H1 (cell line): ENCODE measurements at regions not wholly inside any gene's neighbourhood (a gene's known extent, or its start where the extent isn't known, plus 50 kb on each side); places are given as distances from the start of the nearest gene placed in this dataset.

ENCODE experiments used
- CTCF ChIA-PET: fragments of 300-600 bp; sonication (Branson Sonifier 250); formaldehyde crosslinking; loops from one replicate; lab custom pipeline; 2021; ENCODE audit not compliant: partially characterized antibody; lab: Charles Lee
- POLR2A ChIA-PET: fragments of 300-600 bp; sonication (Branson Sonifier 250); formaldehyde crosslinking; loops from one replicate; lab custom pipeline; 2021; ENCODE audit warnings: inconsistent platforms; ENCODE audit not compliant: partially characterized antibody; lab: Charles Lee
- DNase-seq, 2 experiments: peaks; one replicate each; pipeline versions ENCODE4 v3.0.0 to v3.0.0-alpha.2; 2010 to 2022; ENCODE audit warnings: low spot score in 2 of 2, low read depth in 1 of 2, mixed read lengths in 1 of 2
- FAIRE-seq: peaks from 2 replicates; lab custom pipeline; 2011; peaks lifted over from hg19 to GRCh38; lab: Jason Lieb, UNC
- H2AFZ ChIP-seq: 2 replicates; pipeline ENCODE4 v1.8.1; 2012; ENCODE audit warnings: low read length, inconsistent platforms
- H2AK5ac ChIP-seq: 2 replicates; pipeline ENCODE4 v1.6.1; 2013; ENCODE audit warnings: low read depth, low read length
- H2BK120ac ChIP-seq: replicated peaks from 2 replicates; pipeline ENCODE3; 2013; ENCODE audit warnings: low read depth, low read length, inconsistent platforms
- H2BK12ac ChIP-seq: 2 replicates; pipeline ENCODE4 v1.6.1; 2013; ENCODE audit warnings: low read depth, low read length
- H2BK15ac ChIP-seq: 2 replicates; pipeline ENCODE4 v1.6.1; 2013; ENCODE audit warnings: low read length
- H2BK20ac ChIP-seq: 2 replicates; pipeline ENCODE4 v1.6.1; 2013; ENCODE audit warnings: low read length
- H2BK5ac ChIP-seq: 2 replicates; pipeline ENCODE4 v1.6.1; 2013; ENCODE audit warnings: low read depth, low read length
- H3K14ac ChIP-seq: 2 replicates; pipeline ENCODE4 v1.6.1; 2013; ENCODE audit warnings: inconsistent platforms; ENCODE audit not compliant: insufficient read length
- H3K18ac ChIP-seq: 2 replicates; pipeline ENCODE4 v1.6.1; 2013; ENCODE audit warnings: low read length; ENCODE audit errors: extremely low read depth
- H3K23ac ChIP-seq: 2 replicates; pipeline ENCODE4 v1.6.1; 2013; ENCODE audit warnings: inconsistent platforms; ENCODE audit not compliant: insufficient read length
- H3K23me2 ChIP-seq: 2 replicates; pipeline ENCODE4 v1.6.1; 2013; ENCODE audit warnings: low read depth, low read length
- H3K27ac ChIP-seq: 2 replicates; pipeline ENCODE4 v1.6.1; 2011; ENCODE audit warnings: low read depth, low read length, inconsistent platforms
- H3K27me3 ChIP-seq, 4 experiments: replicated peaks in 1 of 4; 1 replicate in 1 of 4; 2 replicates in 3 of 4; pipeline versions ENCODE4 v1.6.1 to v1.8.1; 2011 to 2013; ENCODE audit warnings: low read length in 3 of 4, mild to moderate bottlenecking in 3 of 4, inconsistent platforms in 2 of 4, mixed read lengths in 2 of 4, moderate library complexity in 1 of 4; ENCODE audit not compliant: control insufficient read depth in 3 of 4, insufficient read depth in 3 of 4; ENCODE audit errors: extremely low read depth in 1 of 4
- H3K36me3 ChIP-seq, 4 experiments: 2 replicates each; pipeline versions ENCODE4 v1.6.1 to v1.8.1; 2011 to 2013; ENCODE audit warnings: mild to moderate bottlenecking in 4 of 4, low read length in 3 of 4, moderate library complexity in 2 of 4, control low read depth in 1 of 4, inconsistent platforms in 1 of 4; ENCODE audit not compliant: insufficient read depth in 4 of 4, control insufficient read depth in 2 of 4
- H3K4ac ChIP-seq: replicated peaks from 2 replicates; pipeline ENCODE3; 2013; ENCODE audit warnings: low read length, low read depth, mixed read lengths, inconsistent platforms; ENCODE audit not compliant: insufficient read length
- H3K4me1 ChIP-seq, 4 experiments: replicated peaks in 1 of 4; 1 replicate in 1 of 4; 2 replicates in 3 of 4; pipeline versions ENCODE4 v1.6.1 to v1.8.1; 2011 to 2013; ENCODE audit warnings: low read length in 3 of 4, inconsistent platforms in 2 of 4, mixed read lengths in 1 of 4; ENCODE audit not compliant: insufficient read depth in 4 of 4, control insufficient read depth in 3 of 4
- H3K4me2 ChIP-seq, 2 experiments: 2 replicates each; pipeline versions ENCODE4 v1.6.1 to v1.8.1; 2011 to 2013; ENCODE audit warnings: low read depth in 2 of 2, low read length in 2 of 2, control low read depth in 1 of 2, inconsistent platforms in 1 of 2, mild to moderate bottlenecking in 1 of 2; ENCODE audit not compliant: insufficient read depth in 1 of 2
- H3K4me3 ChIP-seq, 4 experiments: fragments of 200-600, 300-600 bp in 1 of 4; sonication (generic), shearing (Covaris generic), sonication (Bioruptor Twin) in 1 of 4; 2 replicates each; pipeline versions ENCODE4 v1.5.1 to v1.8.1; 2011 to 2016; ENCODE audit warnings: low read length in 4 of 4, low read depth in 3 of 4, control low read depth in 2 of 4, inconsistent platforms in 2 of 4, mild to moderate bottlenecking in 2 of 4, mixed read lengths in 1 of 4, moderate library complexity in 1 of 4; ENCODE audit not compliant: insufficient read depth in 2 of 4; ENCODE audit errors: extremely low read depth in 1 of 4
- H3K56ac ChIP-seq: replicated peaks from 2 replicates; pipeline ENCODE3; 2013; ENCODE audit warnings: low read depth, mild to moderate bottlenecking, mixed read lengths, low read length, inconsistent platforms; ENCODE audit not compliant: insufficient read length
- H3K79me1 ChIP-seq: 2 replicates; pipeline ENCODE4 v1.6.1; 2013; ENCODE audit warnings: low read depth, low read length, control low read depth
- H3K79me2 ChIP-seq, 2 experiments: 2 replicates each; pipeline versions ENCODE4 v1.6.1 to v1.8.1; 2012 to 2013; ENCODE audit warnings: low read length in 2 of 2, mild to moderate bottlenecking in 2 of 2, inconsistent platforms in 1 of 2; ENCODE audit not compliant: insufficient read depth in 2 of 2, control insufficient read depth in 1 of 2
- H3K9ac ChIP-seq, 4 experiments: replicated peaks in 1 of 4; 1 replicate in 1 of 4; 2 replicates in 3 of 4; pipeline versions ENCODE4 v1.6.1 to v1.8.1; 2011 to 2013; ENCODE audit warnings: low read depth in 3 of 4, low read length in 3 of 4, control low read depth in 2 of 4, mild to moderate bottlenecking in 2 of 4, moderate library complexity in 2 of 4, inconsistent platforms in 1 of 4; ENCODE audit errors: extremely low read depth in 1 of 4
- H3K9me3 ChIP-seq, 2 experiments: 2 replicates each; pipeline versions ENCODE4 v1.6.1 to v1.8.1; 2012 to 2013; ENCODE audit warnings: mild to moderate bottlenecking in 2 of 2, moderate library complexity in 2 of 2, control low read depth in 1 of 2, inconsistent platforms in 1 of 2, low read depth in 1 of 2, low read length in 1 of 2, mixed read lengths in 1 of 2; ENCODE audit not compliant: insufficient read depth in 2 of 2
- H4K20me1 ChIP-seq, 2 experiments: replicated peaks in 1 of 2; 2 replicates each; pipeline versions ENCODE3 to v1.8.1; 2011 to 2013; ENCODE audit warnings: inconsistent platforms in 2 of 2, low read length in 2 of 2, mild to moderate bottlenecking in 1 of 2; ENCODE audit not compliant: insufficient read depth in 2 of 2, control insufficient read depth in 1 of 2
- H4K5ac ChIP-seq: 2 replicates; pipeline ENCODE4 v1.6.1; 2013; ENCODE audit warnings: low read length, low read depth, mixed read lengths, inconsistent platforms; ENCODE audit not compliant: insufficient read length
- H4K8ac ChIP-seq: 2 replicates; pipeline ENCODE4 v1.8.0; 2013; ENCODE audit warnings: mild to moderate bottlenecking, moderate library complexity, low read length, inconsistent platforms; ENCODE audit not compliant: insufficient read depth; ENCODE audit errors: extremely low read depth
- H4K91ac ChIP-seq: replicated peaks from 2 replicates; pipeline ENCODE3; 2013; ENCODE audit warnings: low read length, mixed read lengths, inconsistent platforms; ENCODE audit not compliant: insufficient read length
- EP300 ChIP-seq, 2 experiments: IDR thresholded peaks; 1 replicate in 1 of 2; 2 replicates in 1 of 2; pipeline ENCODE4 v1.6.1; 2011 to 2012; ENCODE audit warnings: low read depth in 2 of 2, low read length in 2 of 2, mild to moderate bottlenecking in 2 of 2, borderline replicate concordance in 1 of 2, inconsistent platforms in 1 of 2, moderate library complexity in 1 of 2
- GABPA ChIP-seq: IDR thresholded peaks from 2 replicates; pipeline ENCODE4 v1.6.1; 2011; ENCODE audit warnings: mild to moderate bottlenecking, low read length, moderate library complexity, borderline replicate concordance; ENCODE audit not compliant: insufficient read depth
- WGBS, 2 experiments: shearing (Covaris generic) in 1 of 2; methylation state at CpG; one replicate each; pipeline versions ENCODE4 v1.1.6 to v1.1.7; 2013 to 2015; ENCODE audit warnings: low lambda C conversion rate in 2 of 2, mixed read lengths in 2 of 2, inconsistent platforms in 1 of 2, low coverage in 1 of 2, missing lambda C conversion rate in 1 of 2; ENCODE audit not compliant: insufficient replicate concordance in 2 of 2, insufficient coverage in 1 of 2, insufficient read length in 1 of 2; ENCODE audit errors: extremely low coverage in 1 of 2, missing lambda C conversion rate in 1 of 2; 5-methylcytosine and 5-hydroxymethylcytosine counted together

DNA sequence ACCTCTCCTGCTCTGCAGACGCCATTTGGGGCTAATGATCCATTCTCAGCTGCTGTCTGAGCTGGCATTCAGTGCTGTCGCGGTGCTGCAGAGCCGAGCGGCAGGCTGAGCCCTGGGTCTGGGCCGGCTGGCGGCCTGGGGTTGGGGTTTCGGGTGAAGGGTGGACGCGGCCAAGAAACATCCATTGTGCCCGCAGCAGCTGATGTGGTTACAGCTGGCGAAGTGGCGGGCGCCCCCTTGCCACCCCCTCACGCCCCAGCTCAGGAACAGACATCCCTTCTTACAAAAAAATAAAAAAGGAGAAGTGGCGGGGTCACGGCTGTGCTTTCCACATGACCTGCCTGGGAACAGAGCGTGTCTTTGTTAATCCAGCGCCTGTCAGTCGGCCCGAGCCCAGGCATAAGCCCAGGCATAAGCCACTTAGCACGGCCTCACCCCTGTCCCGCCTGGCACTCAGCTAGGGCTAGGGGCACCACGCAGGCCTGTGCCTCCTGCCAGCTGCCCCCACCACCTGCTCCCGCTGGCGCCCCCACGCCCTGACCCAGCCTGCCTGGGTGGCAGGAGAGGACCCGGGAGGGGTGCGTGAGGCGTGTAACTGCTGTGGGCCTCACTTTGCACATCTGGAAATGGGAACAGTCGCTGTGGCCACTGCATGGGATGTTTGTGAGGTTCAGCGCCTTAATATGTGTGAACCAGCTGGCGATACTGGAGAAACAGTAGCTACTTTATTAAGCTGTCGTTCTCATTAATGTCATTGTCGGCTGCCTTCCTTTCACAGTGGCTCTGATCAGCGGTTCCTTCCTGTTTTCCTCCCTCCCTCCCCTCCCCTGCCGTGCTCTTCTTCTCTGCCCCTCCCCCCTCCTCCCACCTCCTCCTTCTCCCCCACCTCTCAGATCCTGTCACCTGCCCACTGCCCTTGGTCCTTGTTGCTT lies 197.7 kb upstream of the CIBAR2 start:
- Histone ChIP-seq H3K4me3 (peak overlapping the region in 2 of 4 experiments; percentile 14 to 28; a peak in 2 of 8 replicates), H4K91ac (peak overlapping the region; percentile 98), H3K4ac (peak overlapping the region; percentile 73), H3K4me2 (peak overlapping the region; percentile 65 to 72), H3K9me3 (no peaks in the 10 kb centered on the region; a peak in 1 of 4 replicates), H2BK5ac (peak overlapping the region; percentile 97; the same call in 1 of the 2 replicates), H2AFZ (no peak overlapping the region), H4K20me1 (peaks cover 0 to 1% of the 10 kb centered on the region in 2 experiments), H3K79me1 (peaks cover 3% of the 10 kb centered on the region), H3K36me3 (no peaks in the 10 kb centered on the region), H3K27me3 (0 out of 7 replicates have a peak, but pooled peaks cover 0 to 4% (median 0%) of the 10 kb centered on the region in 4 experiments), H3K23me2 (0 out of 2 replicates have a peak, but pooled peaks cover 2% of the 10 kb centered on the region), H2BK15ac (peak overlapping the region; percentile 88; the same call in 1 of the 2 replicates), H3K14ac (no peak overlapping the region), H3K4me1 (peaks cover 7 to 48% (median 39%) of the 10 kb centered on the region in 4 experiments), H3K56ac (no peak overlapping the region), H3K9ac (no peak overlapping the region; a peak in 1 of 7 replicates), H2BK12ac (peak overlapping the region; percentile 97; the same call in 1 of the 2 replicates), H3K27ac (no peak overlapping the region), H4K8ac (no peak overlapping the region; the same call in 1 of the 2 replicates), H3K18ac (peak overlapping the region; percentile 87), H2BK120ac (peak overlapping the region; percentile 86), H4K5ac (no peak overlapping the region), H3K23ac (no peak overlapping the region), H2AK5ac (peak overlapping the region; percentile 83; the same call in 1 of the 2 replicates), H3K79me2 (no peaks in the 10 kb centered on the region), H2BK20ac (peak overlapping the region; percentile 90; the same call in 1 of the 2 replicates)
- TF ChIP-seq EP300 (IDR thresholded peaks at IDR 0.05; ENCODE audit: borderline replicate concordance in 1 of 2, low read depth in 2 of 2, low read length in 2 of 2) (peak in 1 of 2 experiments; percentile 92; a peak in 1 of 3 replicates), GABPA (no peak)
- WGBS, 2 experiments = 62% methylated on average over 34 of the region's 37 CpGs; no CpG with 5 or more reads in 1 of the 2 experiments
- ChIA-PET CTCF (interaction anchor here (0.7 to 10.6 kb wide), 12 partner anchors 13 to 84 kb away, joined by 3 to 69 read pairs (median 4); no protein-coding TSS in a partner anchor), POLR2A (interaction anchor here (0.7 to 1.0 kb wide), 2 partner anchors 9 to 321 kb away, joined by 3 to 4 read pairs; no protein-coding TSS in a partner anchor)
- FAIRE-seq = no peak
- DNase-seq = no peak
